CD4-positive, CD25-positive, alpha-beta regulatory T cell (primary cell): ENCODE measurements at regions not wholly inside any gene's neighbourhood (a gene's known extent, or its start where the extent isn't known, plus 50 kb on each side); places are given as distances from the start of the nearest gene placed in this dataset.

ENCODE experiments used
- ATAC-seq, 2 donors: fragments of 150-1000 bp; cut with Tn5 transposase; one replicate each; pipeline ENCODE4 v1.10.0; 2021; ENCODE audit warnings: low read depth in 2 of 2, moderate number of reproducible peaks in 2 of 2, moderate library complexity in 1 of 2
- DNase-seq, 3 donors: peaks; one replicate each; pipeline versions ENCODE4 v3.0.0 to v3.0.0-alpha.2; 2012 to 2022; ENCODE audit warnings: mixed read lengths in 1 of 3
- H3K27ac ChIP-seq: one replicate; pipeline ENCODE4 v1.7.0; 2013; ENCODE audit warnings: mild to moderate bottlenecking, low read length; ENCODE audit not compliant: insufficient read depth, poor library complexity, severe bottlenecking
- H3K27me3 ChIP-seq: one replicate; pipeline ENCODE4 v1.7.0; 2013; ENCODE audit warnings: low read length; ENCODE audit not compliant: control insufficient read depth, insufficient read depth
- H3K36me3 ChIP-seq: one replicate; pipeline ENCODE4 v1.7.0; 2013; ENCODE audit warnings: mild to moderate bottlenecking, low read length, moderate library complexity; ENCODE audit not compliant: control insufficient read depth, insufficient read depth
- H3K4me1 ChIP-seq: 2 replicates; pipeline ENCODE4 v1.7.0; 2013; ENCODE audit warnings: mild to moderate bottlenecking, low read length; ENCODE audit not compliant: insufficient read depth, control insufficient read depth, poor library complexity, severe bottlenecking
- H3K4me3 ChIP-seq: one replicate; pipeline ENCODE4 v1.7.0; 2013; ENCODE audit warnings: low read depth, mild to moderate bottlenecking, low read length, moderate library complexity
- H3K9me3 ChIP-seq, 2 experiments: 1 replicate in 1 of 2; 2 replicates in 1 of 2; pipeline ENCODE4 v1.7.0; 2013; ENCODE audit warnings: low read length in 2 of 2, mild to moderate bottlenecking in 1 of 2, moderate library complexity in 1 of 2; ENCODE audit not compliant: control insufficient read depth in 2 of 2
- H3K27ac Mint-ChIP-seq, 3 donors: one replicate each; pipeline ENCODE4 v1.8.0; 2020 to 2022; ENCODE audit warnings: mild to moderate bottlenecking in 3 of 3, mixed read lengths in 3 of 3, moderate library complexity in 2 of 3
- H3K27me3 Mint-ChIP-seq: one replicate; pipeline ENCODE4 v1.8.0; 2022; ENCODE audit warnings: mild to moderate bottlenecking, mixed read lengths
- H3K36me3 Mint-ChIP-seq: one replicate; pipeline ENCODE4 v1.8.0; 2020; ENCODE audit warnings: mixed read lengths
- H3K4me1 Mint-ChIP-seq, 4 donors: one replicate each; pipeline ENCODE4 v1.8.0; 2020 to 2022; ENCODE audit warnings: mixed read lengths in 4 of 4, mild to moderate bottlenecking in 1 of 4
- H3K4me3 Mint-ChIP-seq, 4 donors: one replicate each; pipeline ENCODE4 v1.8.0; 2020 to 2022; ENCODE audit warnings: mild to moderate bottlenecking in 4 of 4, mixed read lengths in 4 of 4, moderate library complexity in 3 of 4
- H3K9me3 Mint-ChIP-seq, 7 donors: one replicate each; pipeline ENCODE4 v1.8.0; 2020 to 2022; ENCODE audit warnings: mixed read lengths in 7 of 7, mild to moderate bottlenecking in 3 of 7, moderate library complexity in 2 of 7

DNA sequence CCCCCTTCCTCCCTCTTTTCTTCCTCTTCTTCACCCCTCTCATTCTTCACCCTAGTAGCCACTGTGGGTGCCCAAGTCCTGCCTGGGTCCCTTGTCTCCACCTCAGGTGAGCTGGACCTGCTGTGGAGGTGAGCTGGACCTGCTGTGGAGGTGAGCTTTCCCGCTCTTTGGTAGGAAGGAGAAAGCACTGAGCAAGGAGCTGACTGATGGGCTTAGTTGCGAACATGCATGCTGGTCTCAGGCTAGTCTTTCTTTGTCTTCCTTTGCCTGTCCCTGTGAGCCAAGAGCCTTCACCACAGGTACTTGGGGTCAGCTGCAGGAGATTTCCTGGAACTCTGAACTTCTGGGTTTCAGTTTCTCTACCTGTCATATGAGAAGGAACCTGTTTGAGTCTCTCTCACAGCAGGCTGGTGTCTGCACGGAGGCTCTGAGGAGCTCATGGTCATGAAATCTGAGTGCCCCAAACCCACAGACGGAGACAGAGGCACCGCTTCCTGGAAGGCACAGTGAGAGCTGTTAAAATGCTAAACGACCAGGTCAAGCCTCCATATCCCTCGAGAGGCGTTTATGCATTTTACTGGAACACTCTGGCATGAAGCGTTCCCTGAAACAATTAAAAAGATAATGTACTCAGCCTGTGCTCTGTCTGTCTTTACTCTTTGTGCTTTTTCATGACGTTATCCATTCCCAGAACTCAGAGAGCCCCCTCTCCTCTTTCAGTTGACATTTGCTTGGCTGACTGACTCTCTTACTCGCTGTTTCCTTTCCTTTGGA, 69.5 kb downstream of the RHOU start:
- Mint-ChIP-seq H3K27me3 (no peaks in the 10 kb centered on the region), H3K9me3 (peaks cover 0 to under 1% (median 0%) of the 10 kb centered on the region in 7 donors), H3K27ac (peak overlapping the region; percentile 72 to 91 (median 87)), H3K4me3 (peak overlapping the region; percentile 45 to 77 (median 66)), H3K36me3 (no peaks in the 10 kb centered on the region), H3K4me1 (peaks cover 10 to 22% (median 17%) of the 10 kb centered on the region in 4 donors)
- ATAC-seq (peak in 1 of 2 donors; percentile 47), DNase-seq (peak in 2 of 3 donors; percentile 20 to 92)
- Histone ChIP-seq H3K36me3 (no peaks in the 10 kb centered on the region), H3K4me3 (peak overlapping the region; percentile 60), H3K27ac (no peak overlapping the region), H3K27me3 (no peaks in the 10 kb centered on the region), H3K9me3 (no peaks in the 10 kb centered on the region), H3K4me1 (peaks cover 5% of the 10 kb centered on the region)

DNA sequence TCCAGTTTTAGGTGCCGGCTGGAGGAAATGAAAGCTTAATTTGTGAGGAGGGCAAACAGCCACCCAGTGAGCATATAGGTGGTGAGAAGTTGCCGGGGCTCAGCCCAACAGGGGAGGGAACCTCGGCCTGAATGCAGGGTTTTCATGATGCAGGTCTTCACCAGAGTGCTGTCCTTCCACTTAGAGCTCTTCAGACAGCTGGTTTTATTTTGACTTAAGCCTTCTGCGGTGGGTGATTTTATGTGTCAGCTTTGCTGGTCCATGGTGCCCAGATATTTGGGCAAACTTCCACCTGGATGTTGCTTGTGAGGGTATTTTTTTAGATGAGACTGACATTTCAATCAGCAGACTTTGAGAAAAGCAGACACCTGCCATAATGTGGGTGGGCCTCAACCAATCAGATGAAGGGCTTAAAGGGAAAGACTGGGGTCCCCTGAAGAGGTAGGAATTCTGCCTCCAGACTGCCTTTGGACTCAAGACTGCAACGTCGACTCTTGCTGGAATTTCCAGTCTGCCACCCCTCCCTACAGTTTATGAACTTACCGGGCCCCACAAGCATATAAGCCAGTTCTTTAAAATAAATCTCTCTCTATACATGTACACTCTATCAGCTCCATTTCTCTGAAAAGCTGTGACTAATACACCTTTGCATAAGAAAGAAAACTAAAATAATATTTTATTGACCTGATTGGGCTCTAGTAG, 72.8 kb downstream of the RHOU start:
- no peaks in the 10 kb centered on the region for H3K9me3 ChIP-seq
- no peaks in the 10 kb centered on the region for H3K36me3 ChIP-seq
- no peak overlapping the region for H3K27ac ChIP-seq
- H3K4me1 ChIP-seq: peaks cover 24% of the 10 kb centered on the region
- no peaks in the 10 kb centered on the region for H3K36me3 Mint-ChIP-seq
- DNase-seq (no peak), ATAC-seq (no peak)
- H3K9me3 Mint-ChIP-seq: no peaks in the 10 kb centered on the region
- no peak overlapping the region for H3K4me3 ChIP-seq
- H3K27ac Mint-ChIP-seq: peak overlapping the region in 1 of 3 donors; percentile 45
- H3K4me3 Mint-ChIP-seq: no peak overlapping the region
- H3K4me1 Mint-ChIP-seq: peaks cover 15 to 40% (median 28%) of the 10 kb centered on the region in 4 donors
- no peaks in the 10 kb centered on the region for H3K27me3 ChIP-seq
- H3K27me3 Mint-ChIP-seq: no peaks in the 10 kb centered on the region

DNA sequence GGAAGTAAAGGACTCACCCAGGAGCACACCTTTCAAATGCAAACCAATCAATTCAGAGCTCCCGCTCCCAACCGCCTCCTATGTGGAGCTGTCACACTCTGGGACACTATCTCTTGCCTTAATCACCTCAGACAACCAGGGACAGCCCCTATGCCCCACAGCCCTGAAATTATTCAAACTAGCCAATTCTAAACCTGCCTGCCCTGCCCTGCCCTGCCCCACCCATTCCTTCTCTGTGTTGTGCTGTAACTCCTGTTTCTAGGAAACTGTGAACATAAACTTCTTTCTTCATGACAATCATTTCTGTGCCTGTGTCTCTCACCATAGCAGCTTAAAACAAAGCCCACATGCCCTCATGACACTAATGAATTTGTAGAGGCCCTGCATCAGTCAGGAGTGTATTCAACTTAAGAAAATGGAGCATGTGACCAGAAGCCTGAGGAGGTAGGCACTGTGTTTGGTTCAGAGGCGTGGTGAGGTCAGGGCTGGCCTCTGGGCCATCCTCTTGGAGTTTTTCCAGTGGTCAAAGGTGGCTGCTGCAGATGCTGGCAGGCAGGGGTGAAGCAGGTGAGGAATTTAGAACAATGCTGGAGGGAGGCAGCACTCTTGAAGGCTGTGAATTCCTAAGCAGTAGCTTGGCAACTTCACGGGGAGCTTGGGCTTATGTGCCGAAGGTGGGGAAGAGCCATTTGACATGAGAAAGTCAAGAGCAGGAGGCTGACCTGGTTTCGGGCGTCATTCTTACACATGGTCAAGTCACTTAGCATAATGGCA, 74.5 kb downstream of the RHOU start:
- DNase-seq (peak in 1 of 3 donors; percentile 83), ATAC-seq (peak in 1 of 2 donors; percentile 16)
- Mint-ChIP-seq H3K9me3 (no peaks in the 10 kb centered on the region), H3K4me3 (peak overlapping the region in 3 of 4 donors; percentile 48 to 71 (median 58)), H3K27ac (peak overlapping the region in 2 of 3 donors; percentile 61 to 79), H3K4me1 (peaks cover 15 to 36% (median 25%) of the 10 kb centered on the region in 4 donors), H3K27me3 (no peaks in the 10 kb centered on the region), H3K36me3 (no peaks in the 10 kb centered on the region)
- Histone ChIP-seq H3K27ac (no peak overlapping the region), H3K4me3 (no peak overlapping the region), H3K27me3 (no peaks in the 10 kb centered on the region), H3K9me3 (no peaks in the 10 kb centered on the region), H3K36me3 (no peaks in the 10 kb centered on the region), H3K4me1 (peaks cover 24% of the 10 kb centered on the region)

DNA sequence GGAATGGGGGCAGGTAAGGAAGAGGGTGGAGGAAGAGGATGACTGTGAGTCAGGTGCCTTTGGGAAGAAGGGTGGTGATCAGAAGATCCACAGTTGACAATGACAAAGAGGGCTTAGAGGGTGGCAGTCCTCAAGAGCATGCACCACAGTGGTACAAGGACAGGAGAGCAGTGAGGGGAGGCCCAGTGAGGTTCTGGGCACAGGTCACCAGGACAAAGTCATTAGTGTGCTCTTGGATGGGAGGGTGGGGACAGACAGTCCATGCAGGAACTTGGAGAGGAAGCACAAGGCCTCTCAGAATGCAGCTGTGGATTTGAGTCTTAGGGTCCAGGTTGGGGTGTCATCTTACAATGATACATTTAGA, 75.1 kb downstream of the RHOU start:
- Histone ChIP-seq H3K27me3 (no peaks in the 10 kb centered on the region), H3K36me3 (no peaks in the 10 kb centered on the region), H3K4me1 (peaks cover 24% of the 10 kb centered on the region), H3K9me3 (no peaks in the 10 kb centered on the region), H3K4me3 (no peak overlapping the region), H3K27ac (no peak overlapping the region)
- no peak for DNase-seq
- peaks cover 9 to 31% (median 21%) of the 10 kb centered on the region in 4 donors for H3K4me1 Mint-ChIP-seq
- peak overlapping the region in 1 of 4 donors; percentile 48 for H3K4me3 Mint-ChIP-seq
- H3K27me3 Mint-ChIP-seq: no peaks in the 10 kb centered on the region
- no peaks in the 10 kb centered on the region for H3K9me3 Mint-ChIP-seq
- no peaks in the 10 kb centered on the region for H3K36me3 Mint-ChIP-seq
- H3K27ac Mint-ChIP-seq: peak overlapping the region in 2 of 3 donors; percentile 61 to 79
- ATAC-seq: no peak

DNA sequence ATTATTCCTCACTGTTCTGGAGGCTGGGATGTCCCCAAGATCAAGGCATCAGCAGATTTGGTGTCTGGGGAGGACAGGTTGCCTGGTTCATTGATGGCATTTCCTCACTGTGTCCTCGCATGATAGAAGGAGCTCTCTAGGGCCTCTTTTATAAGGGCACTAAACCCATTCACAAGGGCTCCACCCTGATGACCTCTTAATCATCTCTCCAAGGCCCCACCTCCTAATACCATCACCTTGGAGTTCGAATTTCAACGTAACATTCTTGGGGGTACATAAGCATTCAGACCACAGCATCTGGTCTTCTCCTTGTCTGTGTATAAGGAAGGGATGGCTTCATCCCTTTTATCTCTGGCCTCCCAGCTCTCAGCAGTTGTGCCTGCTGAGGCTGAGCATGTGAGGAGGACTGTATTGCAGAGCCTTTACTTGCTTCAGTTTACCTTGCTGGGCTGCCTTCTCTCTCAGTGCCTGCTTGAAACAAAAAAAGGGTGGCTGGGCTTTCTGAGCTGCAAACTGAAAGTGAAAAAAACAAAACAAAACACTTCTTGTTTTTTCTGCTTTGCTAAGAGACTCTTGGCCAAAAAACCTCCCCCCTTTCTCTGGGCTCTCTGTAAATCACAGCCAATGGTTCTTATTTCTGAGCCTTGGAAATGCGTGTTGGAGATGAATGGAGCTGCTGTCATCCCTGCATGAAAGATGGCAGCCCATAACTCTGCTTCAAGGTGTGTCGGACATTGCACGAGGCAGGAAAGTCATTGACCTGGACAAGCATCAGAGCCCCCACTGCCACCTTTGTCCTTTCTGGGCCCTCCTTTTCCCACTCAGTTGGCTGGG, 75.8 kb downstream of the RHOU start:
- Histone ChIP-seq H3K36me3 (no peaks in the 10 kb centered on the region), H3K9me3 (no peaks in the 10 kb centered on the region), H3K27me3 (no peaks in the 10 kb centered on the region), H3K27ac (peak overlapping the region; percentile 48), H3K4me3 (no peak overlapping the region), H3K4me1 (peaks cover 24% of the 10 kb centered on the region)
- Mint-ChIP-seq H3K27ac (peak overlapping the region; percentile 75 to 79 (median 78)), H3K4me3 (peak overlapping the region in 2 of 4 donors; percentile 3 to 12), H3K27me3 (peaks cover under 1% of the 10 kb centered on the region), H3K9me3 (no peaks in the 10 kb centered on the region), H3K36me3 (no peaks in the 10 kb centered on the region), H3K4me1 (peaks cover 5 to 28% (median 19%) of the 10 kb centered on the region in 4 donors)
- DNase-seq: peak in 1 of 3 donors; percentile 85
- no peak for ATAC-seq

DNA sequence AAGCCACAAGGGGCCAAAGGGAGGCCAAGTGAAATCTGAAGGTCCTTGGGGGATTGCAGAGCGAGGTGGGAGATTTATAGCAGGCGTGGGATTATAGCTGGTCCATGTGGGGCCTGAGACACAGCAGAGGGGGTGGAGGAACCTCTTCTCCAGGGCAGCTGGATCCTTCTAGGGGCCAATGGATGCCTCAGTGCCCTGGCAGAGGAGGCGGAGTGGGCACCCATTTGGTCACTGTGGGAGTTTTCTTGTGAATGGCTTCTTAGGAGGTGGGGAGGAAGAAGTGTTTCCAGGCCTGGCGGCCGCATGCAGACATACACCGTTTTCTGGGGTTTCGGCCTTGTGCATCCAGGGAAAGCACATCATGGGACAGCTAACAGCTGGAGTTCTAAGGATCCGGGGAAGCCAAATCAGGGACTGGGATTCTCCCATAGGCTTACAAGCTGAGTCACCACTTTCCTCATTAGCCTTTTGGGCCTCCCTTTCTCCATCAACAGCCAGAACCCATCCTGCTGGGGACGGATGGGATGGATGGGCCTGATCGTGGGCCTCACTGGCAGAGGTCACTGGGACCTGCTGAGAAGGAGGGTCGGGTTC, 76.5 kb downstream of the RHOU start:
- Histone ChIP-seq H3K9me3 (no peaks in the 10 kb centered on the region), H3K27ac (no peak overlapping the region), H3K27me3 (no peaks in the 10 kb centered on the region), H3K4me1 (peaks cover 24% of the 10 kb centered on the region), H3K4me3 (no peak overlapping the region), H3K36me3 (no peaks in the 10 kb centered on the region)
- H3K27ac Mint-ChIP-seq: peak overlapping the region in 1 of 3 donors; percentile 75
- peaks cover 0 to 2% (median 0%) of the 10 kb centered on the region in 7 donors for H3K9me3 Mint-ChIP-seq
- H3K4me1 Mint-ChIP-seq: peaks cover 5 to 28% (median 19%) of the 10 kb centered on the region in 4 donors
- H3K27me3 Mint-ChIP-seq: peaks cover 8% of the 10 kb centered on the region
- H3K36me3 Mint-ChIP-seq: no peaks in the 10 kb centered on the region
- ATAC-seq (no peak), DNase-seq (no peak)
- no peak overlapping the region for H3K4me3 Mint-ChIP-seq
